HG02870 (cell line): ENCODE measurements at regions not wholly inside any gene's neighbourhood (a gene's known extent, or its start where the extent isn't known, plus 50 kb on each side); places are given as distances from the start of the nearest gene placed in this dataset.
"Not testable (repeated sequence)": the region's sequence is repeated elsewhere in the genome, so short reads cannot be mapped to it uniquely, and the experiment has no call there.

ENCODE experiments used
- ATAC-seq: cut with Tn5 transposase; IDR thresholded peaks from one replicate; pipeline ENCODE4 v1.9.1; 2021; ENCODE audit warnings: mild to moderate bottlenecking, moderate library complexity; ENCODE audit not compliant: unreplicated experiment

DNA sequence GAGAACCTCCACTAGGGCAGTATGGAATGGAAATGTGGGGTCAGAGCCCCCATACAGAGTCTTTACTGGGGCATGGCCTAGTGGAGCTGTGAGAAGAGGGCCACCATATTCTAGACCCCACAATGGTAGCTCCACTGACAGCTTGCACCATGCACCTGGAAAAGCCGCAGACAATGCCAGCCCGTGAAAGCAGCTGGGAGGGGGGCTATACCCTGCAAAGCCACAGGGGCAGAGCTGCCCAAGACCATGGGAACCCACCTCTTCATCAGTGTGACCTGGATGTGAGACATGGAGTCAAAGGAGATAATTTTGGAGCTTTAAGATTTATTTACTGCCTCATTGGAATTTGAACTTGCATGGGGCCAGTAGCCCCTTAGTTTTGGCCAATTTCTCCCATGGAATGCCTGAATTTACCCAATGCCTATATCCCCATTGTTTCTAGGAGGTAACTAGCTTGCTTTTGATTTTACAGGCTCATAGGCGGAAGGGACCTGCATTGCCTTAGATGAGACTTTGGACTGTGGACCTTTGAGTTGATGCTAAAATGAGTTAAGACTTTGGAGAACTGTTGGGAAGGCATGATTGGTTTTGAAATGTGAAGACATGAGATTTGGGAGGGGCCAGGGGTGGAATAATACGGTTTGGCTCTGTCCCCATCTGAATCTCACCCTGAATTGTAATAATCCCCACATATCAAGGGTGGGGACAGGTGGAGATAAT, 89.4 kb upstream of the MAMLD1 start:
- ATAC-seq, result not testable (repeated sequence)

DNA sequence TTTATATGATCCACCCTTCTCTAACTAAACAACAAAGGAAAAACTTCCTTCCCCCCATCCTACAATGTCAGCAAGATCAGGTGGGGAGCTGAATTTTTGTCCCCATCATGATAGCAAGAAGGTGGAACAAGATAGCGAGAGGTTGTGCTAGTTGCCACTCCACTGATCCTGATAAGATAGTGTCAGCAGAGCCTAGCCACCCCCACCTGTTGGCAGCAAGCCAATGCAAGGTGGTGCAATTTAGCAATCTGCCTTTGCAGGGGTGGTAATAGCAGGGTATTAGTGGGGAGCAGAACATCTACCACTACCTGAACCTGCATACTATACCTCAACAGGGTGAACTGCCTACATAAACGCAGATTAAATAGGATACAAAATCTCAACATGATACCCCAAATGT, 80.2 kb upstream of the MAMLD1 start:
- no peak for ATAC-seq

DNA sequence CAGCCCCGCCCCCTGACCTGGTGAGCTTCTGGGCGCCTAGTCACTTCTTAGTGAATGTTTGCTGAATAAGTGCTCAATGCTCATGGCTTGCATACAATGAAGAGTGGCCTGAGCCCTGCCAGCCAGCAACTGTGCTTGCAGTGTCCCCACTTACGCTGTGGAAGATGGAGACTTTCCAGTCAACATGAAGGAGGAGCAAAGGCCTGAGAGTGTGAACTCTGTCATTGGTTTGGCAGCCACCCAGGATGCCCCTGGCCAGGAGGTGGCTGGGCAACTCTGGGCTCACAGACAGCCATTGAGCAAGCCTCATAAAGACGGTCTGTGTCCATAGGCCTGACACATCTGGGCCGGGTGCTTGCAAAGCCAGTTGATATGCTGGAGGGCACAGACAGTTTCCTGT, 72.1 kb upstream of the MAMLD1 start:
- no peak for ATAC-seq

DNA sequence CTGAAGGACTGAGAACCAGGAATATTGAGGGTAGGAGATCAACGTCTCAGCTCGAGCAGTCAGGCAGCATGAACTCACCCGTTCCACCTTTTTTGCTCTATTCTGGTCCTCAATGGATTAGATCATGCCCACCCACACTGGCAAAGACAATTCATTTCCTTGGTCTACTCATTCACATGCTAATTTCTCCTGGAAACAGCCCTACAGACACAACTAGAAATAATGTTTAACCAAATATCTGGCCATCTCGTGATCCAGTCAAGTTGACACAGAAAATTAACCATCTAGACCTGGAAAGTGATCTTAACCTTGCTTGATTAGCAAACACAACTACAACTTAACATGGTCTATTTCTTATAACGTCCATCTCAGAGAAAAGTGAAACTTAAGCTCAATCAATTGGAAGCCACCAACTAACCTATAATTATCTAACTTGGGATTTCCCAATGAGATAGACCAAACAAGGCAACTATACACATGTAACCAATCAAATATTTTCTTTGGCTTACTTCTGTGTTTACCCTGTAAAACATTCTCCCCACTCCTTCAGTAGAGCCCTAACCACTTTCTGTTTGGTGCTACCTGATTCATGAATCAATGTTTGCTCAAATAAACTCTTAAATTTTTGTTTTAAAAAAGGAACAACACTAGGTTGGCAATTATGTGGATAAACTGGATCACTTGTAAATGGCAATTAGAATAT, 69.7 kb upstream of the MAMLD1 start:
- no peak for ATAC-seq

DNA sequence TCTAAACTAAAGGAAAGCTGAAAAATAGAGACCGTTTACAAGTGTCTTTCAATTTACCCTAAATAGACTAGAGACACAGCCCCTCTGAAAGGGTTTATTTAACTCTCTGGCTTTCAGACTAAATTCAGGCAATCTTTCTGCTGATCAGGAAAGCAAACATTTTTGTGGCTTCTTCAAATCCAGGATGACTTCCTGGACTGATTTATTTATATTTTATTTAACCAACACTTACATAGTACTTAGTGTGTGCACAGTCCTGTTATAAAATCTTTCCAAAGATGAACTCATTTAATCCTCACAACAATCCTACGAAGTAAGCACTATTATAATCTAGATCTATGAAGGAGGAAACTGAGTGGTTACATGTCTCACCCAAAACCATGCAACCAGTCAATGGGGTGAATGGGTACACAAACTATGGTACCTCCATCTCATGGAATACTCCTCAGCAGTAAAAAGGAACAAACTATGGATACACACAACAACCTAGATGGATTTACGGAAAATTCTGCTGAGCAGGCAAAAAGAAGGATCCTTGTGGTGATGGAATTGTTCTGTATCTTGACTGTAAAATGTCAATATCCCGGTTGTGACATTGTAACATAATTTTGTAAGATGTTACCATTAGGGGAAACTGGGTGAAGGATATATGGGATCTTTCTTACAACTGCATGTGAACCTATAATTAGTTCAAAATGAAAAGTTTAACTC, 64.1 kb upstream of the MAMLD1 start:
- no peak for ATAC-seq

DNA sequence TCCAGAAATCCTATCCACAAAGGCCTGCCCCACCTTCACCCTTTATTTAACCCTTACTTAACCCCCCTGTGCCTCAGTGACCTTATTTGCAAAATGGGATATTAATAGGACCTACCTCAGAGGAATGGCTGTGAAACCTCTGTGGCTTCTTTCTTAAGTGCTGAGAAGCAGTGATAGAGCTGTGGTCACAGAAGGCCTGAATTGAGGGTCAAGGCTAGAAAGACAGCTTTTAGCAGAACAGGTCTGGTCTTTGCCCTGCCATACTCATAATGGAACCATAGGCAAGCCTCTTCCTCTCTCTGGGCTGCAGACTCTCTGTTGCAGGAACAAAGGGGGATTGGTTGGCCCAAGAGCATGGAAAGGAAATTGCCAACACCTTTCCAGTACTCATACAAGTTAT, 63.5 kb upstream of the MAMLD1 start:
- ATAC-seq, result no peak

DNA sequence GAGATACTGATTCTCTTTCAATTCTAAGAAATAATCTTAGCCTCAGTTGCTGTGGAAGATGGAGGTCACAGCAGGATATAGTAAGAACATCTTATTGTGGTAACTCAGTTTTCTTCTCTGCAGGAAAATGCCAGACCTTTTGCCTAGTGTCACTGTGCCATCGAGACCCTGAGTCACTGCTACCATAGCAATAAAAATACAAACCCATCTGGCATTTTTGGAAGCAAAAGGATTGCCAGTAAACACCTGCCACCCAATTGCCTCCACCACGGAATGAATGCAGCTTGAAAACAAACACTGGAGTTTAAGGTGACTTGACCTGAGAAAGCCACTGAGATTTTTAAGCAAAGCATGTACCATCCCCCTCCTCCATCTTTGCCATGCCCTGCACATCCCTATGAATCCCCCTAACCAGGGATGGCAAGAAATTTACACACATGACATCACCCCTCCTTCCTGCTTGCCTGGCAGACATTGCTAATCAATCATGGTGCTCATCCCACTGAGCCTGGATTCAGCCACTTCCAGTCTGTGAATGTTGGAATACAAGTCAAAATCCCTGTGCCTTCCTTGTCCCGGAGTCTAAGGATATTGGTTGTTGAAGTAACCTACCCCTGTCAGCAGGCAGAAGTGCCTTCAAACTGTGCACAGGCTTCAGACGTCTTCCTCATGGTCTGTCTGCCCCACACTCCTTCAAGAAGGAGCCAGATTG, 59.6 kb upstream of the MAMLD1 start:
- no peak for ATAC-seq

DNA sequence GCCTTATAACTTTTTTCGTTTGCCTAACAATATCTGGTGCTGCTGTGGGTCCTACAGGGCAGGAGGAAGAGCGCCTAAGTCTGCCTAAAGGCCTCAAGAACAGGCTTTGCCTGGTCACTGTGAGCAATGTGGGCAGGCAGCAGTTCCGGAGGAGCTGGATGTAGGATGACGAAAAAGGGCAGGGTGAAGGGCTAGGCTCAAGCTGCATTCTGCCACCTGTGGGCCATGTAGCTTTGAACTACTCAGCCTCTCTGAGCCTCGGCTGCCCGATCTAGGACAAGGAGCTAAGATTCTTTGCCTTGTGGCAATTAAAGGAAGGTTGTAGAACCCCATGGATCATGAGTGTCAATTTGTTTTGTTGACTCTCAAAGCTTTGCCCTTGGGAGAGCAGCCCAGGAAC, 57.1 kb upstream of the MAMLD1 start:
- ATAC-seq, result no peak

DNA sequence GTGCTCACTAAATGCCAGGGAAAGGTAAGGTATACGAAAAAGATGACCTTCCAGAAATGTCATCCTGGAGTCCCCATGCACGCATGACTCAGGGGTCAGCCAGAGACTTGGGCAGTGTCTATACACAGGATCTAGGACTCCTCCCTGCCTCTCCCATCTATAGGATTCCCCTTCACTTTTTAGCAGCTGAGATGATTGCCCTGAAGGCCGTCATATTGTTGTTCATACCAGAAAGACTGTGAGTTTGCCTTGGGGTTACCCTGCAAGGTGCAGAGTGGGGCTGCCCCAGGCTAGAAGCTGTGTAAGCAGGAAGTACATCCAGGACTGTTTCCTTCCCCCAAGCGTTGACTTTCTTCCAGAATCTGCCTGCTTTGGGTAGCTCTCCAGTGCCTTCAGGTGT, 55.1 kb upstream of the MAMLD1 start:
- no peak for ATAC-seq

DNA sequence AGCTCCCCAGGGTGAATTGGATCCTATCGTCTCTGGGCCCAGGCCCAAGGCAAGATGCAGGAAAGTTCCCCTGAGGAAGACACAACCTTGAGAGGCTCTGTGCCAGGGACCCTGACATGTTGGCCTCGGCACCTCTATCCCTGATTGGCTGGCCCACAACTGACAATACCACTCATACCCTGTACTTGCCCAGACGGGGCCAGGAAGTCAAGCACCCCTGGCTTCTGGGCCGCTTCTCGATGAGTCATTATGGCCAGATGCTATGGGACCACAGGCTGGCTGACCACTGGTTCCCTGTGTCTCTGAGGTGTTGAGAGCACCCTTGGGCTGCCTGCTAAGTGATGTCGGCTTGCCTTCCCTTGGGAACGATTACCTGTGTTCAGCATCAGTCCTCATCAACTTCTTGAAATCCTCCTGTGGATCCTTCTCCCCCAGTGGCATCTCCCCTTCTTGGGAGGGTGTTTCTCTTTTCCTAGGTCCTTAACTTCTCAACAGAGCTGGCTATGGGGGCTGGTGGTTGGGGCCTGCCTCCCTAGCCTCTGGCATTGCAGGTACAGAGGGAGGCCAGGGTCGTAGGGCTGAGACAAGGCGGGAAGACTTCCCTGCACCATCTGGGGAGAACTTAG, 54.5 kb upstream of the MAMLD1 start:
- no peak for ATAC-seq

DNA sequence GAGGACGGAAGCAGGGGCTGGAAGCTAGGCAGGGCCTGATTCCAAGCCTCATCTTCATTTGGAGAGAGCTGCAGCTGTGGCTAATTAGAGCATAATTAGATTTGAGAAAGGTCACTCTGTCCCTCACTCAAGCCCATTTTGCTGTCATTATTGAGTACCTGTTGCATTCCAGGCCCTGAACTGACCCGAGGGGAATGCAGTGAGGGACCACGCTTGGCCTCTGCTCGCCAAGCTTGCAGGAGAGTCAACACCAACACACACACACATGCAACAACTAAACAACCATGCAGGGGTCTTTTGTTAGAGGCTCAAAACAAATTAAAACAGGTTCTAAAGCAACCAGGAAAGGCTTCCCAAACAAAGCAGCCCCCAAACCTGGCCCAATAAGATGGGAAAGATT, 52.7 kb upstream of the MAMLD1 start:
- ATAC-seq, result no peak

DNA sequence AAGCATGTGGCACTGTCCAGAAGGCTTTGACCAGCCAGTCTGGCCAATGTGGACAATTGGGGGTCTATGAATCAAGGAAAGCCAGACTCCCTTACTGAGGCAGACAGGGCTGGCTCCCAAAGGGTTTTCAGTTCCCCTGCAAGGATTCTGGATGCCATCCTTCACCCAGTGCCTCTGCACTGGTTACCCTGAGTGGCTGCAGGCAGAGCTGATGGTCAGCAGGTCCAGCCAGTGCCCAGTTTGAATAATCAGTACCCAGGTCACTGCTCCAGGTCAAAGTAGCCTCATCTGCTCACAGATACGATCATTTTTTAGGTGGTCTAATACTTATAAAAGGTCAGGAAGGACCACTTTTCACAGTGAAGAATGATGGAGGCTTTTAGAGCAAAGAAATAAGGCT, 52.2 kb upstream of the MAMLD1 start:
- no peak for ATAC-seq

DNA sequence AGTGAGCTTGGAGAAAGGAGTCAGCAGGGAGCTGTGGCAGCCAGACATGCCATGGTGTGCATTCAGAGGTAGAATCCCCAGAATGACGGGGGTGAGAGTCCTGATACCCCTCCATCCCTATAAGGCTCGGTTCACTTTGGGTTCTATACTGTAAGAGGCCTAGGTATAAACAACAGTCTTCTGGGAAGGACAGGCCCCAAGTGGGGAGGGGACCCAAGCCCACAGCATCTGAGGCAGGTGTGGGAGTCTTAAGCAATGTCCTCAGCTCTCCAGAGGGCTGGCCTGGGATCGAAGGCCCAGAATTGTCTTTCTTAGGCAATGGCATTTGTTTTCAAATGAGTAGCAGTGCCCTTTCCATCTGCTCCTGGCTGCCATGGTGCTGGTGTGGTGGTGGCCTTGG, 50.2 kb upstream of the MAMLD1 start:
- ATAC-seq, result no peak
